ENCODE measurements at regions not wholly inside any gene's neighbourhood (a gene's known extent, or its start where the extent isn't known, plus 50 kb on each side); places are given as distances from the start of the nearest gene placed in this dataset.

DNA sequence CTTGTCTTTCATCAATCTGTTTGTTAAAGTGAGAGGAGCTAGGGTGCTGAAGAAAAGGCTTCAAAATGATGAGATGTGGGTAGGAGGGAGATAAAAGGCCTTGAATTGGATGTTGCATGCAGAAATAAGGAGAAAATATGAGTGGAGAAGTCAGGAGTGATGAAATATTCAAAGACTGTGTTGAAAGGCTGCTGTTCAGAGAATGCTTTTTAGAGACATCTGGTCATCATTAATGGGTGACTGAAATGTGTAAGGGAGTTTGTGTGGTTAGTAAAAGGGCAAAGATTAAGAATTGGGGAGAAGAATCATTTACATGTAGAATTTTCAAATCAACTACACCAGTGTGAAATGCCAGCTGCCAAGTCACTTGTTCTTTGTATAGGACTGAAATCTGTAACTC is 383.9 kb downstream of the MAT2B start:
- TF ChIP-seq, protein P1, sequence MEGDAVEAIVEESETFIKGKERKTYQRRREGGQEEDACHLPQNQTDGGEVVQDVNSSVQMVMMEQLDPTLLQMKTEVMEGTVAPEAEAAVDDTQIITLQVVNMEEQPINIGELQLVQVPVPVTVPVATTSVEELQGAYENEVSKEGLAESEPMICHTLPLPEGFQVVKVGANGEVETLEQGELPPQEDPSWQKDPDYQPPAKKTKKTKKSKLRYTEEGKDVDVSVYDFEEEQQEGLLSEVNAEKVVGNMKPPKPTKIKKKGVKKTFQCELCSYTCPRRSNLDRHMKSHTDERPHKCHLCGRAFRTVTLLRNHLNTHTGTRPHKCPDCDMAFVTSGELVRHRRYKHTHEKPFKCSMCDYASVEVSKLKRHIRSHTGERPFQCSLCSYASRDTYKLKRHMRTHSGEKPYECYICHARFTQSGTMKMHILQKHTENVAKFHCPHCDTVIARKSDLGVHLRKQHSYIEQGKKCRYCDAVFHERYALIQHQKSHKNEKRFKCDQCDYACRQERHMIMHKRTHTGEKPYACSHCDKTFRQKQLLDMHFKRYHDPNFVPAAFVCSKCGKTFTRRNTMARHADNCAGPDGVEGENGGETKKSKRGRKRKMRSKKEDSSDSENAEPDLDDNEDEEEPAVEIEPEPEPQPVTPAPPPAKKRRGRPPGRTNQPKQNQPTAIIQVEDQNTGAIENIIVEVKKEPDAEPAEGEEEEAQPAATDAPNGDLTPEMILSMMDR (optimal IDR thresholded peaks at IDR 0.05 in 1 of 3, IDR thresholded peaks at IDR 0.05 in 1 of 3, conservative IDR thresholded peaks at IDR 0.05 in 1 of 3; ENCODE audit: extremely low read depth in 1 of 3, insufficient read depth in 2 of 3, low read length in 3 of 3), result no peak
- no peak for TF ChIP-seq EZH2 (IDR thresholded peaks at IDR 0.05; ENCODE audit: low read length)

Data from keratinocyte (primary cell).